H1 (cell line): ENCODE measurements at regions not wholly inside any gene's neighbourhood (a gene's known extent, or its start where the extent isn't known, plus 50 kb on each side); places are given as distances from the start of the nearest gene placed in this dataset.

Source experiments
- CTCF ChIA-PET: fragments of 300-600 bp; sonication (Branson Sonifier 250); formaldehyde crosslinking; loops from one replicate; lab custom pipeline; 2021; ENCODE audit not compliant: partially characterized antibody; lab: Charles Lee
- POLR2A ChIA-PET: fragments of 300-600 bp; sonication (Branson Sonifier 250); formaldehyde crosslinking; loops from one replicate; lab custom pipeline; 2021; ENCODE audit warnings: inconsistent platforms; ENCODE audit not compliant: partially characterized antibody; lab: Charles Lee
- DNase-seq, 2 experiments: peaks; one replicate each; pipeline versions ENCODE4 v3.0.0 to v3.0.0-alpha.2; 2010 to 2022; ENCODE audit warnings: low spot score in 2 of 2, low read depth in 1 of 2, mixed read lengths in 1 of 2
- FAIRE-seq: peaks from 2 replicates; lab custom pipeline; 2011; peaks lifted over from hg19 to GRCh38; lab: Jason Lieb, UNC
- H2AFZ ChIP-seq: 2 replicates; pipeline ENCODE4 v1.8.1; 2012; ENCODE audit warnings: low read length, inconsistent platforms
- H2AK5ac ChIP-seq: 2 replicates; pipeline ENCODE4 v1.6.1; 2013; ENCODE audit warnings: low read depth, low read length
- H2BK120ac ChIP-seq: replicated peaks from 2 replicates; pipeline ENCODE3; 2013; ENCODE audit warnings: low read depth, low read length, inconsistent platforms
- H2BK12ac ChIP-seq: 2 replicates; pipeline ENCODE4 v1.6.1; 2013; ENCODE audit warnings: low read depth, low read length
- H2BK15ac ChIP-seq: 2 replicates; pipeline ENCODE4 v1.6.1; 2013; ENCODE audit warnings: low read length
- H2BK20ac ChIP-seq: 2 replicates; pipeline ENCODE4 v1.6.1; 2013; ENCODE audit warnings: low read length
- H2BK5ac ChIP-seq: 2 replicates; pipeline ENCODE4 v1.6.1; 2013; ENCODE audit warnings: low read depth, low read length
- H3K14ac ChIP-seq: 2 replicates; pipeline ENCODE4 v1.6.1; 2013; ENCODE audit warnings: inconsistent platforms; ENCODE audit not compliant: insufficient read length
- H3K18ac ChIP-seq: 2 replicates; pipeline ENCODE4 v1.6.1; 2013; ENCODE audit warnings: low read length; ENCODE audit errors: extremely low read depth
- H3K23ac ChIP-seq: 2 replicates; pipeline ENCODE4 v1.6.1; 2013; ENCODE audit warnings: inconsistent platforms; ENCODE audit not compliant: insufficient read length
- H3K23me2 ChIP-seq: 2 replicates; pipeline ENCODE4 v1.6.1; 2013; ENCODE audit warnings: low read depth, low read length
- H3K27ac ChIP-seq: 2 replicates; pipeline ENCODE4 v1.6.1; 2011; ENCODE audit warnings: low read depth, low read length, inconsistent platforms
- H3K27me3 ChIP-seq, 4 experiments: replicated peaks in 1 of 4; 1 replicate in 1 of 4; 2 replicates in 3 of 4; pipeline versions ENCODE4 v1.6.1 to v1.8.1; 2011 to 2013; ENCODE audit warnings: low read length in 3 of 4, mild to moderate bottlenecking in 3 of 4, inconsistent platforms in 2 of 4, mixed read lengths in 2 of 4, moderate library complexity in 1 of 4; ENCODE audit not compliant: control insufficient read depth in 3 of 4, insufficient read depth in 3 of 4; ENCODE audit errors: extremely low read depth in 1 of 4
- H3K36me3 ChIP-seq, 4 experiments: 2 replicates each; pipeline versions ENCODE4 v1.6.1 to v1.8.1; 2011 to 2013; ENCODE audit warnings: mild to moderate bottlenecking in 4 of 4, low read length in 3 of 4, moderate library complexity in 2 of 4, control low read depth in 1 of 4, inconsistent platforms in 1 of 4; ENCODE audit not compliant: insufficient read depth in 4 of 4, control insufficient read depth in 2 of 4
- H3K4ac ChIP-seq: replicated peaks from 2 replicates; pipeline ENCODE3; 2013; ENCODE audit warnings: low read length, low read depth, mixed read lengths, inconsistent platforms; ENCODE audit not compliant: insufficient read length
- H3K4me1 ChIP-seq, 4 experiments: replicated peaks in 1 of 4; 1 replicate in 1 of 4; 2 replicates in 3 of 4; pipeline versions ENCODE4 v1.6.1 to v1.8.1; 2011 to 2013; ENCODE audit warnings: low read length in 3 of 4, inconsistent platforms in 2 of 4, mixed read lengths in 1 of 4; ENCODE audit not compliant: insufficient read depth in 4 of 4, control insufficient read depth in 3 of 4
- H3K4me2 ChIP-seq, 2 experiments: 2 replicates each; pipeline versions ENCODE4 v1.6.1 to v1.8.1; 2011 to 2013; ENCODE audit warnings: low read depth in 2 of 2, low read length in 2 of 2, control low read depth in 1 of 2, inconsistent platforms in 1 of 2, mild to moderate bottlenecking in 1 of 2; ENCODE audit not compliant: insufficient read depth in 1 of 2
- H3K4me3 ChIP-seq, 4 experiments: fragments of 200-600, 300-600 bp in 1 of 4; sonication (generic), shearing (Covaris generic), sonication (Bioruptor Twin) in 1 of 4; 2 replicates each; pipeline versions ENCODE4 v1.5.1 to v1.8.1; 2011 to 2016; ENCODE audit warnings: low read length in 4 of 4, low read depth in 3 of 4, control low read depth in 2 of 4, inconsistent platforms in 2 of 4, mild to moderate bottlenecking in 2 of 4, mixed read lengths in 1 of 4, moderate library complexity in 1 of 4; ENCODE audit not compliant: insufficient read depth in 2 of 4; ENCODE audit errors: extremely low read depth in 1 of 4
- H3K56ac ChIP-seq: replicated peaks from 2 replicates; pipeline ENCODE3; 2013; ENCODE audit warnings: low read depth, mild to moderate bottlenecking, mixed read lengths, low read length, inconsistent platforms; ENCODE audit not compliant: insufficient read length
- H3K79me1 ChIP-seq: 2 replicates; pipeline ENCODE4 v1.6.1; 2013; ENCODE audit warnings: low read depth, low read length, control low read depth
- H3K79me2 ChIP-seq, 2 experiments: 2 replicates each; pipeline versions ENCODE4 v1.6.1 to v1.8.1; 2012 to 2013; ENCODE audit warnings: low read length in 2 of 2, mild to moderate bottlenecking in 2 of 2, inconsistent platforms in 1 of 2; ENCODE audit not compliant: insufficient read depth in 2 of 2, control insufficient read depth in 1 of 2
- H3K9ac ChIP-seq, 4 experiments: replicated peaks in 1 of 4; 1 replicate in 1 of 4; 2 replicates in 3 of 4; pipeline versions ENCODE4 v1.6.1 to v1.8.1; 2011 to 2013; ENCODE audit warnings: low read depth in 3 of 4, low read length in 3 of 4, control low read depth in 2 of 4, mild to moderate bottlenecking in 2 of 4, moderate library complexity in 2 of 4, inconsistent platforms in 1 of 4; ENCODE audit errors: extremely low read depth in 1 of 4
- H3K9me3 ChIP-seq, 2 experiments: 2 replicates each; pipeline versions ENCODE4 v1.6.1 to v1.8.1; 2012 to 2013; ENCODE audit warnings: mild to moderate bottlenecking in 2 of 2, moderate library complexity in 2 of 2, control low read depth in 1 of 2, inconsistent platforms in 1 of 2, low read depth in 1 of 2, low read length in 1 of 2, mixed read lengths in 1 of 2; ENCODE audit not compliant: insufficient read depth in 2 of 2
- H4K20me1 ChIP-seq, 2 experiments: replicated peaks in 1 of 2; 2 replicates each; pipeline versions ENCODE3 to v1.8.1; 2011 to 2013; ENCODE audit warnings: inconsistent platforms in 2 of 2, low read length in 2 of 2, mild to moderate bottlenecking in 1 of 2; ENCODE audit not compliant: insufficient read depth in 2 of 2, control insufficient read depth in 1 of 2
- H4K5ac ChIP-seq: 2 replicates; pipeline ENCODE4 v1.6.1; 2013; ENCODE audit warnings: low read length, low read depth, mixed read lengths, inconsistent platforms; ENCODE audit not compliant: insufficient read length
- H4K8ac ChIP-seq: 2 replicates; pipeline ENCODE4 v1.8.0; 2013; ENCODE audit warnings: mild to moderate bottlenecking, moderate library complexity, low read length, inconsistent platforms; ENCODE audit not compliant: insufficient read depth; ENCODE audit errors: extremely low read depth
- H4K91ac ChIP-seq: replicated peaks from 2 replicates; pipeline ENCODE3; 2013; ENCODE audit warnings: low read length, mixed read lengths, inconsistent platforms; ENCODE audit not compliant: insufficient read length
- BRCA1 ChIP-seq: IDR thresholded peaks from 2 replicates; pipeline ENCODE4 v1.6.1; 2012; ENCODE audit warnings: low read depth, low read length, improper control_type of control experiment
- CHD2 ChIP-seq: IDR thresholded peaks from 2 replicates; pipeline ENCODE4 v1.6.1; 2012; ENCODE audit warnings: low read length, improper control_type of control experiment
- CTCF ChIP-seq, 3 experiments: IDR thresholded peaks; 1 replicate in 2 of 3; 2 replicates in 1 of 3; pipeline versions ENCODE4 v1.5.1 to v1.6.1; 2011; ENCODE audit warnings: low read length in 3 of 3, mild to moderate bottlenecking in 3 of 3, inconsistent platforms in 2 of 3, low read depth in 1 of 3, moderate library complexity in 1 of 3; ENCODE audit not compliant: insufficient read depth in 1 of 3; ENCODE audit errors: control extremely low read depth in 1 of 3
- FOSL1 ChIP-seq: IDR thresholded peaks from 2 replicates; pipeline ENCODE4 v1.6.1; 2011; ENCODE audit warnings: mild to moderate bottlenecking, low read depth, low read length, moderate library complexity; ENCODE audit not compliant: insufficient read depth
- GTF2F1 ChIP-seq: IDR thresholded peaks from 2 replicates; pipeline ENCODE4 v1.6.1; 2012; ENCODE audit warnings: low read depth, low read length, improper control_type of control experiment, borderline replicate concordance
- JUND ChIP-seq: IDR thresholded peaks from 2 replicates; pipeline ENCODE4 v1.6.1; 2011; ENCODE audit warnings: mild to moderate bottlenecking, improper control_type of control experiment, low read length
- MAX ChIP-seq: IDR thresholded peaks from 2 replicates; pipeline ENCODE4 v1.6.1; 2012; ENCODE audit warnings: inconsistent platforms
- RAD21 ChIP-seq, 2 experiments: IDR thresholded peaks in 1 of 2; conservative IDR thresholded peaks in 1 of 2; 2 replicates each; pipeline ENCODE4 v1.6.1; 2011; ENCODE audit warnings: low read depth in 2 of 2, low read length in 2 of 2, improper control_type of control experiment in 1 of 2, inconsistent platforms in 1 of 2, mild to moderate bottlenecking in 1 of 2, moderate library complexity in 1 of 2
- SIRT6 ChIP-seq: IDR thresholded peaks from one replicate; pipeline ENCODE4 v1.7.1; 2012; ENCODE audit warnings: low read length, inconsistent platforms
- SRF ChIP-seq: IDR thresholded peaks from 2 replicates; pipeline ENCODE4 v1.6.1; 2011; ENCODE audit warnings: mild to moderate bottlenecking, low read depth, low read length, moderate library complexity
- TCF12 ChIP-seq: IDR thresholded peaks from 2 replicates; pipeline ENCODE4 v1.6.1; 2011; ENCODE audit warnings: low read depth, mild to moderate bottlenecking, low read length
- YY1 ChIP-seq: IDR thresholded peaks from 2 replicates; pipeline ENCODE4 v1.6.1; 2011; ENCODE audit warnings: low read depth, mild to moderate bottlenecking, low read length
- WGBS, 2 experiments: shearing (Covaris generic) in 1 of 2; methylation state at CpG; one replicate each; pipeline versions ENCODE4 v1.1.6 to v1.1.7; 2013 to 2015; ENCODE audit warnings: low lambda C conversion rate in 2 of 2, mixed read lengths in 2 of 2, inconsistent platforms in 1 of 2, low coverage in 1 of 2, missing lambda C conversion rate in 1 of 2; ENCODE audit not compliant: insufficient replicate concordance in 2 of 2, insufficient coverage in 1 of 2, insufficient read length in 1 of 2; ENCODE audit errors: extremely low coverage in 1 of 2, missing lambda C conversion rate in 1 of 2; 5-methylcytosine and 5-hydroxymethylcytosine counted together

- WGBS, 2 experiments, result 65% methylated on average over 6 of the region's 6 CpGs; no CpG with 5 or more reads in 1 of the 2 experiments
- Histone ChIP-seq H2BK15ac (no peak overlapping the region), H3K23ac (no peak overlapping the region), H4K20me1 (no peaks in the 10 kb centered on the region), H2BK12ac (no peak overlapping the region), H4K91ac (no peak overlapping the region), H3K79me1 (no peaks in the 10 kb centered on the region), H3K18ac (no peak overlapping the region), H2AFZ (no peak overlapping the region), H3K4me2 (no peak overlapping the region), H3K27me3 (no peaks in the 10 kb centered on the region; a peak in 1 of 7 replicates), H3K36me3 (no peaks in the 10 kb centered on the region), H2BK120ac (no peak overlapping the region), H3K9ac (no peak overlapping the region), H3K27ac (no peak overlapping the region), H3K79me2 (no peaks in the 10 kb centered on the region), H2BK5ac (no peak overlapping the region), H3K4ac (no peak overlapping the region), H2AK5ac (no peak overlapping the region), H2BK20ac (no peak overlapping the region), H4K8ac (no peak overlapping the region), H3K23me2 (no peaks in the 10 kb centered on the region), H3K14ac (no peak overlapping the region), H3K9me3 (no peaks in the 10 kb centered on the region), H4K5ac (no peak overlapping the region), H3K4me1 (peaks cover 0 to 5% (median 2%) of the 10 kb centered on the region in 4 experiments; a peak in 2 of 7 replicates), H3K4me3 (no peak overlapping the region), H3K56ac (no peak overlapping the region)
- CTCF ChIA-PET, result interaction anchor here (0.7 to 3.5 kb wide), 25 partner anchors 9 to 125 kb away, joined by 3 to 22 read pairs (median 5); no protein-coding TSS in a partner anchor
- FAIRE-seq (peak; percentile 88), DNase-seq (peak; percentile 27 to 47)
- POLR2A ChIA-PET, result interaction anchor here (1.2 kb wide), 1 partner anchor 70 kb away, joined by 3 read pairs; no protein-coding TSS in a partner anchor
- TF ChIP-seq TCF12 (no peak), FOSL1 (no peak), GTF2F1 (no peak), CTCF (IDR thresholded peaks at IDR 0.05; ENCODE audit: control extremely low read depth in 1 of 3, insufficient read depth in 1 of 3, low read depth in 1 of 3, low read length in 3 of 3) (peak; percentile 51 to 80 (median 66)), SIRT6 (no peak), RAD21 (IDR thresholded peaks at IDR 0.05 in 1 of 2, conservative IDR thresholded peaks at IDR 0.05 in 1 of 2; ENCODE audit: low read depth in 2 of 2, low read length in 2 of 2) (peak; percentile 69 to 71), CHD2 (no peak), SRF (no peak), JUND (no peak), YY1 (no peak), MAX (peak; percentile 74), BRCA1 (no peak)
Observed at GRCh38 chr15:98382139-98382538, 266.2 kb upstream of the IGF1R start.
